ENCODE measurements at regions not wholly inside any gene's neighbourhood (a gene's known extent, or its start where the extent isn't known, plus 50 kb on each side); places are given as distances from the start of the nearest gene placed in this dataset.

DNA sequence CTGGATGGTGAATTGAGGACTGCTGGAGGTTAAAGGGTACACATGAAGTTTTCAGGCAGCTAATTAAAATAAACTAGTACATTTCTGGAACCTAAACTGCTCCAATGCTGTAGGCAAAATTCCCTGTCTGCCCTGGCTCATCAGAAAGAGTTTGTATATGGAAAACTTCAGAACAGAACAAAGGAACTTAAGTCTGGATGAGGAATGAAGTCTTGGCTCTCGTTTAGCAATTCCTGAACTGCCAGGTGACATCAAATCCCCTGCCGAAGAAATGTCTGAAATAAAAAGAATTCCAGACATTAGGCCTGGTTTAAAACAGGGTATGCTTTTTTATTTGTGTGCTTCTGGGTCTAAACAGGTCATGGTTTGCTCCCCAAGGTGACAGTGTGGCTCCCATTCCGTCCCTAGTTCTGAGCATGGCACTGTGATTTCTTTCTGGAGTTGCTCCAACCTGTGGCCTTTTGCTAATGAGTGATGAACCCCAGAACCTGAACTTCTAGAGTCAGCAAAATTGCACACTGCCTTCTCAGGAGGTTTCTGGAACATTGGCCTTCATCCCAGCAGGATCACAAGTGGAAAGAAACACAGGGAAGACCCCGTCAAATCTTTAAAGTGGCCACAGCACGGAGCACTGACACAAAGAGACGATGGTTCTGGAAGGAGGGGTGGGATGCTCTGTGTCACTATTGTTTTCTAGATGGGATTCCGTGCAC lies 129.4 kb upstream of the NAA20 start:
- Histone ChIP-seq H3K4me1 (peaks cover 66% of the 10 kb centered on the region), H3K4me3 (peak overlapping the region; percentile 48), H3K27me3 (ENCODE audit: low read depth) (no peaks in the 10 kb centered on the region), H3K36me3 (peaks cover 2% of the 10 kb centered on the region), H3K27ac (peak overlapping the region; percentile 83), H3K9me3 (no peaks in the 10 kb centered on the region)
- intact Hi-C loops (cut with DNase I), result no loop called here
- ATAC-seq (no peak), DNase-seq (no peak)
- TF ChIP-seq, protein P1, sequence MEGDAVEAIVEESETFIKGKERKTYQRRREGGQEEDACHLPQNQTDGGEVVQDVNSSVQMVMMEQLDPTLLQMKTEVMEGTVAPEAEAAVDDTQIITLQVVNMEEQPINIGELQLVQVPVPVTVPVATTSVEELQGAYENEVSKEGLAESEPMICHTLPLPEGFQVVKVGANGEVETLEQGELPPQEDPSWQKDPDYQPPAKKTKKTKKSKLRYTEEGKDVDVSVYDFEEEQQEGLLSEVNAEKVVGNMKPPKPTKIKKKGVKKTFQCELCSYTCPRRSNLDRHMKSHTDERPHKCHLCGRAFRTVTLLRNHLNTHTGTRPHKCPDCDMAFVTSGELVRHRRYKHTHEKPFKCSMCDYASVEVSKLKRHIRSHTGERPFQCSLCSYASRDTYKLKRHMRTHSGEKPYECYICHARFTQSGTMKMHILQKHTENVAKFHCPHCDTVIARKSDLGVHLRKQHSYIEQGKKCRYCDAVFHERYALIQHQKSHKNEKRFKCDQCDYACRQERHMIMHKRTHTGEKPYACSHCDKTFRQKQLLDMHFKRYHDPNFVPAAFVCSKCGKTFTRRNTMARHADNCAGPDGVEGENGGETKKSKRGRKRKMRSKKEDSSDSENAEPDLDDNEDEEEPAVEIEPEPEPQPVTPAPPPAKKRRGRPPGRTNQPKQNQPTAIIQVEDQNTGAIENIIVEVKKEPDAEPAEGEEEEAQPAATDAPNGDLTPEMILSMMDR (IDR thresholded peaks at IDR 0.05), result no peak

DNA sequence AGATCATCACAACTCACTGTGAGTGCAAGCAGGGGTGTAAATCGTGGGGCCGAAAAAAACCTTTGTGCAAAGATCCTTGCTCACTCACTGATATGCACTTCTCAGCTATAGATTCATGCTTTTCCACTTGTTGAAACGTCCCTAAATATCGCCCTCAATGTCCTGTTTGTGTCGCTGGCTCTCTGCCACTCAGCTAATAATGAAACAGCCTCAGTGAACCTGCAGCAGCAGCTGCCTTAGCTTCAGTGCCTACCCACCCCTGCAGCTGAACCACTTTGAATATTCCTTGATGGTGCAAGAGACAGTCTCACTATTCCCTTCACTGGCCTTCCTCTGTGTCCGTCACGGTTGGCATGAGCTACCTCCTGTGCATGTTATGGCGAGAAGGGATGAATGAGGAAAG lies 128.9 kb upstream of the NAA20 start:
- DNase-seq (no peak), ATAC-seq (no peak)
- Histone ChIP-seq H3K4me1 (peaks cover 66% of the 10 kb centered on the region), H3K27ac (peak overlapping the region; percentile 83), H3K4me3 (peak overlapping the region; percentile 48), H3K36me3 (peaks cover 8% of the 10 kb centered on the region), H3K9me3 (no peaks in the 10 kb centered on the region), H3K27me3 (ENCODE audit: low read depth) (no peaks in the 10 kb centered on the region)
- intact Hi-C loops (cut with DNase I), result no loop called here
- TF ChIP-seq, protein P1 (IDR thresholded peaks at IDR 0.05), result no peak

DNA sequence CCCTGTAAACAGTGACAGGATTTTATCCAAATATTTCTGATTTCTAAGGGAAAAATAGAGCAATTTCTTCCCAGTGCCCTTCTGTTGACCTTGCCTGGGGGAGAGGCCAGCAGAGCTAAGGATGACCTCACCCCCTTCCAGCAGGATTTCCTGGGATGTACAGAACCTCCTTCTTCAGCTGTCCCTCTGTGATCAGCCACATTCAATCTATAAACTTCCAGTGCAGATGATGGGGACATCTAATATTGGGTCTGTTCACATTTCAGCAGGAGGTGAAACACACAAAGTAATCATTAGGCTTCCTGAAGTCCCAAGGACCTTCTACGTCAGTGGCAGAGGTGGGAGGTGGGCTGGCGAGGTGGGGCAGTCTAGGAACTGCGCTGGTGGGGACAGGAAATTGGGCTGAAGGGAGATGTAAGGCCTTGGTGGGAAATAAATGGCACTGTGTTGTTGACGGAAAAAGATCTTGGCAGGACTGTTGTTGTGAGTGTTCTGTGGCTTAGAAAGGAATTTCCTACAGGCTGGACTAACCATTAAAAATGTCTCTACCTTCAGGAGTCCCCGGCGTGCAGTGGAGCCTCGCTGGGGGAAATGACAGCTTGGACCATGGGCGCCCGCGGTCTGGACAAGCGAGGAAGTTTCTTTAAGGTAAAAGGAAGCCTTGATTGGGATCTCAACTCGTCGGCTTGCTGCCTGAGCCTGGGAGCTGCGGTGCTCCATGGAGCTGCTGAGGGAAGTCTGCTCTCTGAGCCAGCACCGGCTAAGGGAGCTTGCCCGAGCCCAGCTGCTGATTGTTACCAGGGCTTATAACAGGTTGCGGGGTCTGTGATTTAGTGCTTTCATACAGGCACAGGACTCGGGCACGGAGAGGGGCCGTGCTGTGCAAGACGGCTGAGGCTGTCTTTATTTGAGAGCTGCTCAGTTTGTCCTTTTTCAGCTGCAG lies 127.9 kb upstream of the NAA20 start:
- Histone ChIP-seq H3K4me3 (peak overlapping the region; percentile 48), H3K36me3 (peaks cover 16% of the 10 kb centered on the region), H3K27me3 (ENCODE audit: low read depth) (no peaks in the 10 kb centered on the region), H3K9me3 (no peaks in the 10 kb centered on the region), H3K4me1 (peaks cover 66% of the 10 kb centered on the region), H3K27ac (peak overlapping the region; percentile 83)
- DNase-seq, result no peak
- TF ChIP-seq, protein P1 (IDR thresholded peaks at IDR 0.05), result no peak
- peak; percentile 29 to 45 for ATAC-seq
- intact Hi-C loops (cut with DNase I), result no loop called here

DNA sequence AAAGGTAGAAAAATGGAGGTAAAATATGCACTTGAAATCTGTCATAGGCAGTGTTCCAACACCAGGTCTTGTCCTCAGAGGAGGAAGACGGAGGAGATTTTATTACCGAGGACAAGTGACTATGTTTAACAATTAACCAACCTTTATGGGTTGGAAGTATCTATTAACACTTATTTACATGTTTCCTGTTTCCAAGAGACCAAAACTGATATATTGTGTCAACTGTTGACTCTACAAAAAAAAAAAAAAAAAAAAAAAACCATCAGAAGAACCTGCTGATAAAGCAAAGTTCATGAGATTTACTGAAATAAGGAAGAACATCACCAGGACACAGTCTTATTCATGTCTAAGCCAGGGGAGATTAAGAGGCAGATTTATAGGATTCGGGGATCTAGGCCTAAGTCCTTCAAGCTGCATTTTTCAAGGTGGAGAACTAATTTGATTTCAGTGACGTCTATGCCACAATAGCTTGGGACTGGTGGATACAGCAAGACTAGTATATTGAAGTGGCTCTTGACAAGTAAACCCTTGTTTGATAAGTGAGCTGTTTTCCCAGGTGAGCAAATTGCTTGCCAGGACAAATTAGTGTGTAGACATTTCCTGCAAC lies 126.6 kb upstream of the NAA20 start:
- TF ChIP-seq, protein P1 (IDR thresholded peaks at IDR 0.05), result no peak
- Histone ChIP-seq H3K27me3 (ENCODE audit: low read depth) (no peaks in the 10 kb centered on the region), H3K27ac (peak overlapping the region; percentile 83), H3K9me3 (no peaks in the 10 kb centered on the region), H3K36me3 (peaks cover 25% of the 10 kb centered on the region), H3K4me3 (peak overlapping the region; percentile 48), H3K4me1 (peaks cover 60% of the 10 kb centered on the region)
- ATAC-seq (peak; percentile 56 to 71), DNase-seq (no peak)
- intact Hi-C loops (cut with DNase I), result no loop called here

DNA sequence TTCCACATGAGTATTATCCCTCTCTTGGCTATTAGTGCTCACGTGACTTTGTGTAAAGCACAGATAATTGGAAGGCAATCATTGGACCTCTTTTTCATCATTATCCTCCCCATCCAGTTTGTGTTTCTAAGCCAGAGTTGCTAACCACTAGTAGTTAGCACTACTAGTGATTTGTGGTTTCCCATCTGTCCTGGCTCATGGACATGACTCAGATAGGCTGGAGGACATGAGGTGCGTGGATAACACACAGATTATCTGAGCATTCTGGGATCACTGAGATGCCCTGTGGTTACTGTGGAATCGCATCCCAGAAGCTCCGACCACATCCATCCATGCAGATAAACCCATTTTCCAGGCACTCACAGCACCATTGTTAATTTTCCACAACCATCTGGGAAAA lies 123.8 kb upstream of the NAA20 start:
- ATAC-seq, result no peak
- Histone ChIP-seq H3K27ac (no peak overlapping the region), H3K4me1 (peaks cover 32% of the 10 kb centered on the region), H3K4me3 (no peak overlapping the region), H3K36me3 (peaks cover 47% of the 10 kb centered on the region), H3K9me3 (no peaks in the 10 kb centered on the region), H3K27me3 (ENCODE audit: low read depth) (no peaks in the 10 kb centered on the region)
- intact Hi-C loops (cut with DNase I), result no loop called here
- TF ChIP-seq, protein P1 (IDR thresholded peaks at IDR 0.05), result no peak
- DNase-seq, result no peak

All from lower lobe of right lung (tissue), 2 donors.